Thyroid gland (tissue), 4 donors: ENCODE measurements at regions not wholly inside any gene's neighbourhood (a gene's known extent, or its start where the extent isn't known, plus 50 kb on each side); places are given as distances from the start of the nearest gene placed in this dataset.

Source experiments
- CTCF ChIP-seq, 6 experiments: fragments of 200-600 bp in 3 of 6; fragments of 450-650 bp in 3 of 6; sonication (generic) in 3 of 6; IDR thresholded peaks; one replicate each; pipeline ENCODE4 v1.5.1; 2016 to 2019; ENCODE audit warnings: antibody characterized with exemption in 6 of 6, mild to moderate bottlenecking in 2 of 6, inconsistent platforms in 1 of 6, moderate library complexity in 1 of 6
- POLR2A ChIP-seq, 2 donors: fragments of 450-650 bp; IDR thresholded peaks; one replicate each; pipeline ENCODE4 v1.6.1; 2017; ENCODE audit warnings: antibody characterized with exemption in 2 of 2, mild to moderate bottlenecking in 2 of 2, moderate library complexity in 1 of 2

- TF ChIP-seq CTCF (IDR thresholded peaks at IDR 0.05) (no peak), POLR2A (IDR thresholded peaks at IDR 0.05) (no peak)
These were observed 183.8 kb upstream of the SOX9 start for GRCh38 chr17:71936977-71937376.
